HUES48 (cell line): ENCODE measurements at regions not wholly inside any gene's neighbourhood (a gene's known extent, or its start where the extent isn't known, plus 50 kb on each side); places are given as distances from the start of the nearest gene placed in this dataset.
"Not testable (repeated sequence)": the region's sequence is repeated elsewhere in the genome, so short reads cannot be mapped to it uniquely, and the experiment has no call there.

Source experiments
- H3K27ac ChIP-seq: one replicate; pipeline ENCODE4 v1.7.0; 2013; ENCODE audit warnings: low read depth, low read length, inconsistent platforms
- H3K27me3 ChIP-seq: 2 replicates; pipeline ENCODE4 v1.6.1; 2013; ENCODE audit warnings: mild to moderate bottlenecking, low read length; ENCODE audit not compliant: control insufficient read depth, insufficient read depth
- H3K36me3 ChIP-seq: 2 replicates; pipeline ENCODE4 v1.6.1; 2013; ENCODE audit warnings: low read length; ENCODE audit not compliant: control insufficient read depth, insufficient read depth
- H3K4me1 ChIP-seq: 2 replicates; pipeline ENCODE4 v1.6.1; 2013; ENCODE audit warnings: mild to moderate bottlenecking, low read length; ENCODE audit not compliant: control insufficient read depth, insufficient read depth
- H3K4me3 ChIP-seq: 2 replicates; pipeline ENCODE4 v1.5.1; 2013; ENCODE audit warnings: mild to moderate bottlenecking, low read depth, low read length
- H3K9ac ChIP-seq: 2 replicates; pipeline ENCODE4 v1.6.1; 2013; ENCODE audit warnings: mild to moderate bottlenecking, low read depth, low read length, moderate library complexity
- H3K9me3 ChIP-seq: 2 replicates; pipeline ENCODE4 v1.6.1; 2013; ENCODE audit warnings: low read length; ENCODE audit not compliant: control insufficient read depth, insufficient read depth

DNA sequence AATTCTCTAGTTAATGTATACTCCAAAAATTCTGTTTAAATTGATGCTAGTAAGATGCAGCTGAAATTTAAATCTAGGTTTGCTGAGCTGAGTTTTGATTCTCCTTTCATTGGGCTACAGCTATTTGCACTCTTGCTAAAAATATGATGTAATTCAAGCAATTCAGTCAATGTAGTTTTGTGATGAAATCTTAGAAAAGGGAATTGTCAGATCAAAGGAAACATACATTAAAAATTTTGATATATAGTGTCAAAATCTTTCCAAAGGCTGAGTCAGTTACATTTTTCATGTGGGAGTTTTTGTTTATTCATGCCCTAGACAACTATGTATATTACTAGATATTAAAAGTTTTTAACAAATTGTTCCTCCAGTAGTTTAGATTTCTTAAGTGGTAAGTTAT is 334.9 kb upstream of the DAB2 start:
- no peaks in the 10 kb centered on the region for H3K36me3 ChIP-seq
- no peak overlapping the region for H3K4me3 ChIP-seq
- H3K9ac ChIP-seq: no peak overlapping the region
- H3K4me1 ChIP-seq: no peaks in the 10 kb centered on the region
- no peak overlapping the region for H3K27ac ChIP-seq
- H3K27me3 ChIP-seq: no peaks in the 10 kb centered on the region
- no peaks in the 10 kb centered on the region for H3K9me3 ChIP-seq

DNA sequence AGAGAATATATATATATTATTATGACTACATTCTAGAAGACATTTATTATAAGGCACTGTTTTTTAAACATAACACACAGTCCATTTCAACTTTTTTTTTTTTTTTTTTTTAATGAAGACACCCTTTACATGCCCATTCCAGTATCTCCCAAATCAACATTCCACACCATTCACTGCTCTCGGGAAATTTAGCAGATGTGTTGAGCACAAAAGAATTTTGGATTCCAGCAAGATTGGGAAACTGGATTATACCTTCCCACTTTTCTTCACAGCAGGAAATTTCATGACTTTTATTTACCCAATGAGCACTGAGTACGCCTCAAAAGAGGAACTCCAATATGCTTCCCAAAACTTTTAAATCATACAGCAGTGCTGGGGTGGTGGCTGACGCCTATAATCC is 333.6 kb upstream of the DAB2 start:
- H3K4me1 ChIP-seq: no peaks in the 10 kb centered on the region
- no peaks in the 10 kb centered on the region for H3K9me3 ChIP-seq
- no peak overlapping the region for H3K27ac ChIP-seq
- no peak overlapping the region for H3K4me3 ChIP-seq
- H3K9ac ChIP-seq: no peak overlapping the region
- no peaks in the 10 kb centered on the region for H3K27me3 ChIP-seq
- no peaks in the 10 kb centered on the region for H3K36me3 ChIP-seq

DNA sequence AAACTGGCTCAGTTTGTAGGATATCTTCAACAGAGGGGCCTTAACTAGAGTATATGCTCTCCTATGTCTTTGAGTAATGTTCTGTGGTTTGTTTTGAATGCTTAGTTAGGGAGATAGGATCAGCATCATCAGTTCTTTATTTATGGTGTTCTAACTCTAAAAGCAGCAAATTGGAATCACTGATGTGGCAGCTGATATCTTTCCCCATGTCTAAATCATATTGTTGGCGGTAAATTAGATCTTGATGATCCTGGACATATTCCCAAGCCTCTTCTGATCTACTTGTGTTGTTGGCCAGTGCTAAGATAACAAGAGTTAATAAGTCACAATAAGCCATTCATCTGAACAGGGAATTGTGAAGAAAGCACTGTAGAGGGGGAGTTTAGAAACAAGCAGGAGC is 332.4 kb upstream of the DAB2 start:
- no peaks in the 10 kb centered on the region for H3K4me1 ChIP-seq
- H3K4me3 ChIP-seq: no peak overlapping the region
- no peak overlapping the region for H3K27ac ChIP-seq
- H3K36me3 ChIP-seq: no peaks in the 10 kb centered on the region
- no peaks in the 10 kb centered on the region for H3K27me3 ChIP-seq
- H3K9ac ChIP-seq: no peak overlapping the region
- H3K9me3 ChIP-seq: no peaks in the 10 kb centered on the region

DNA sequence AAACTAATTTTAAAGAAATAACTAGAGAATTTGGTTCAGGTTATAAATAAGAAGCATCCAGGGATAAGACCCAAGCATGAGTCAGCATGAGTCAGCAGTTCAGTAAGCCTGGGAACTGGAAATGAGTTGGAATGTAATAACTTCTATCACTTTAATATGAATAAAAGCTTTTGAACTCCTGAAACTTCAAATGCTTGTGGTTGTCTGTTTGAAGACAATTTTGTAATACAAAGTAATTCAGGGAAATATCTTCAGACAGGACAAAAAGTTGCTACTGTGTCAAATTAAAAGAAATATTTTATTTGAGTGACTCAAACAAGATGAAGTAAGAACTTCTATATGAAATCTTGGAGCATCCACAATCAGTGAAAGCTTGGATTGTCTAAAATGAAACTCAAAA is 331.2 kb upstream of the DAB2 start:
- H3K4me1 ChIP-seq: no peaks in the 10 kb centered on the region
- H3K9ac ChIP-seq: no peak overlapping the region
- H3K36me3 ChIP-seq: no peaks in the 10 kb centered on the region
- H3K27me3 ChIP-seq: no peaks in the 10 kb centered on the region
- H3K9me3 ChIP-seq: no peaks in the 10 kb centered on the region; the same call in 1 of the 2 replicates
- no peak overlapping the region for H3K4me3 ChIP-seq
- H3K27ac ChIP-seq: no peak overlapping the region

DNA sequence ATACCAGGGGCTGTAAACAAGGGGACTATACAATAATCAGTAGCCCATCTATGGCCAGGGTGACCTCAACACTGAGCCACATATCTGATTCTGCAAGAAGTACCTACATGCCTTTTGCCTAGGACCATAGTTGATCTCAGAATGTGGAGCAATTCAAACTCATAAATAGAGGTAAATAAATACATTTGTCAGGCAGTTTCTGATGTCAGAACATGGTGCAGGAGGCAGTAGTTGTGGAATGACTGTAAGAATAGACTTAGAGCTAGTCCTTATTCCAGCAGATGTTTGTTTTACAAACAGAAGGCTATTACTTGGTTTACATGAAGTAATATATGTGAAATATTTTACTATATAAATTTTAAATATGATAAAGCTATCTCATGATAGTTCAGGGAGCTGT is 330.7 kb upstream of the DAB2 start:
- Histone ChIP-seq H3K4me3 (no peak overlapping the region), H3K4me1 (no peaks in the 10 kb centered on the region), H3K27ac (no peak overlapping the region), H3K9me3 (no peaks in the 10 kb centered on the region; the same call in 1 of the 2 replicates), H3K27me3 (no peaks in the 10 kb centered on the region), H3K36me3 (no peaks in the 10 kb centered on the region), H3K9ac (no peak overlapping the region)

DNA sequence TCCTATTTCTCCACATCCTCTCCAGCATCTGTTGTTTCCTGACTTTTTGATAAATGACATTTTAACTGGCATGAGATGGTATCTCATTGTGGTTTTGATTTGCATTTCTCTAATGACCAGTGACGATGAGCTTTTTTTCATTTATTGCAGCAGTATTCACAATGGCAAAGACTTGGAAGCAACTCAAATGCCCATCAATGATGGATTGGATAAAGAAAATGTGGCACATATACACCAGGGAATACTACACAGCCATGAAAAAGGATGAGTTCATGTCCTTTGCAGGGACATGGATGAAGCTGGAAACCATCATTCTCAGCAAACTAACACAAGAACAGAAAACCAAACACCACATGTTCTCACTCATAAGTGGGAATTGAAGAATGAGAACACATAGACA is 329.0 kb upstream of the DAB2 start:
- not testable (repeated sequence) for H3K9ac ChIP-seq, H3K36me3 ChIP-seq, H3K27ac ChIP-seq

DNA sequence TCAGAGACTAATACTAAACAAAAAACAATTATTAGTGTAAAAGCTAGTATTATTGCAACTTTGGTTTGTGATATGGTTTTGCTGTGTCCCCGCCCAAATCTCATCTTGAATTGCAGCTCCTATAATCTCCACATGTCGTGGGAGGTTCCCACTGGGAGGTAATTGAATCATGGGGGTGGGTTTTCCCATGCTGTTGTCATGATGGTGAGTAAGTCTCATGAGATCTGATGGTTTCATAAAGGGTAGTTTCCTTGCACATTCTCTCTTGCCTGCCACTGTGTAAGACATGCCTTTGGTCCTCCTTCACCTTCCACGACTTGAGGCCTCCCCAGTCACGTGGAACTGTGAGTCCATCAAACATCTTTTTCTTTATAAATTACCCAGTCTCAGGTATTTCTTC is 325.9 kb upstream of the DAB2 start:
- H3K36me3 ChIP-seq: no peaks in the 10 kb centered on the region
- H3K9ac ChIP-seq: no peak overlapping the region
- no peaks in the 10 kb centered on the region for H3K4me1 ChIP-seq
- no peaks in the 10 kb centered on the region for H3K27me3 ChIP-seq
- no peak overlapping the region for H3K27ac ChIP-seq
- no peaks in the 10 kb centered on the region; the same call in 1 of the 2 replicates for H3K9me3 ChIP-seq
- no peak overlapping the region for H3K4me3 ChIP-seq

More for the DNA sequence above, 329.0 kb upstream of the DAB2 start:
- H3K27me3 ChIP-seq, H3K9me3 ChIP-seq, H3K4me3 ChIP-seq, H3K4me1 ChIP-seq: not testable (repeated sequence)

DNA sequence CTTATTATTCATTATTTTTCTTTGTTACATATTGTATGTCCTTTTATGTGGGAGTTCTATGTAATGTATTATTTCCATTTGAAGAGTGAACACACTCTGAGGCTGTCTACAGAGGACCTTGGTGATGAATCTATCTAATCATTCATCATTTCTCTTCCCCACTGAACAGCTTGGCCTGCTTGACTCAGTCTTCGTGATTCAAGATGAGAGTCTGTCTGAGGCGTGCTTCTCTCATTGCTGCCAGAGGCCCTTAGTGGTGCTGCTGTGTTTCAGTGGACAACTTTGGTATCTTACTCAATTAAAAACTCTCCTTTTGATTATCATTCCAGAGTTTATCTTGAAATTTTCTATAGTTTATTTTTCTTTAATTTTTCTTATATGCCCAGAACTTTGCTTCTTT is 318.1 kb upstream of the DAB2 start:
- Histone ChIP-seq H3K27ac (no peak overlapping the region), H3K4me1 (no peaks in the 10 kb centered on the region), H3K9me3 (no peaks in the 10 kb centered on the region), H3K4me3 (no peak overlapping the region), H3K9ac (no peak overlapping the region), H3K36me3 (no peaks in the 10 kb centered on the region), H3K27me3 (no peaks in the 10 kb centered on the region)

DNA sequence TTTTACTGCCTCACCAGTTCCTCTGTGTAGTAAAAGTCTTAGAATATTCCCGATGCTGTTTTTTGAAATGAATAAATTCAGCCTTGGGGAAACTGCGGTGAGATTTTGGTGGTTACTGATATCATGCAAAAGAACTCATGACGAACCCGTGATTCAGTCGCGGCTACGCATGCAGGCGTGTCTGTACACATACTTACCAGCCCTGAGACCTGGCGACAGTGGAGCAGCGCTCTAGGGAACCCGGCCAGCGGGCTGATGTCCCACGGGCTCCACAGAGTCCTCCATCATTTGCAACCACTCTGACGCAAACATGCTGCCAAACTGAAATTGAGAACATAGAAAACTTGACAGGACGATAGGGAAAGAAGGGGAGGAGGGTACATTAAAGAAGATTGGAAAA is 315.6 kb upstream of the DAB2 start:
- H3K4me1 ChIP-seq: no peaks in the 10 kb centered on the region
- H3K4me3 ChIP-seq: no peak overlapping the region
- no peak overlapping the region for H3K27ac ChIP-seq
- no peaks in the 10 kb centered on the region for H3K36me3 ChIP-seq
- H3K9ac ChIP-seq: no peak overlapping the region
- H3K9me3 ChIP-seq: no peaks in the 10 kb centered on the region
- H3K27me3 ChIP-seq: no peaks in the 10 kb centered on the region

DNA sequence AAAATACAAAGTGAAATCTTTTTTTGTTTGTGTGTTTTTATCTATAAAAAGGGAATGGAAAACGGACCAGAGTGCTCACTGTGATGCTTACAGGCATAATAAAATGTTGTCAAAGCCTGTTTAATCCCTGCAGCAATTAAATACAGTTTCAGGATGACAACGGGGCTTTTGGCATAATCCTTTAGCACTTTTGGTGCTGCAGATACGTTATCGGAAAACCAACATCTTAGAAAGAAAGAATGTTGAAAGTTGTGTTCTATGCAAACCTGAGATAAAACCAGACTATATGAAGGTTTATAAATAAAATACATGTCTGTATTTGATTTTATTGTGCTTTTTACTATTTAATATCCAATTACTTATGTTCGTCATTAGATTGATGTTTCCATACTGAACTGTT is 307.4 kb upstream of the DAB2 start:
- H3K27ac ChIP-seq: no peak overlapping the region
- H3K9ac ChIP-seq: no peak overlapping the region
- no peak overlapping the region for H3K4me3 ChIP-seq
- H3K36me3 ChIP-seq: no peaks in the 10 kb centered on the region
- H3K4me1 ChIP-seq: no peaks in the 10 kb centered on the region
- no peaks in the 10 kb centered on the region for H3K27me3 ChIP-seq
- no peaks in the 10 kb centered on the region for H3K9me3 ChIP-seq

DNA sequence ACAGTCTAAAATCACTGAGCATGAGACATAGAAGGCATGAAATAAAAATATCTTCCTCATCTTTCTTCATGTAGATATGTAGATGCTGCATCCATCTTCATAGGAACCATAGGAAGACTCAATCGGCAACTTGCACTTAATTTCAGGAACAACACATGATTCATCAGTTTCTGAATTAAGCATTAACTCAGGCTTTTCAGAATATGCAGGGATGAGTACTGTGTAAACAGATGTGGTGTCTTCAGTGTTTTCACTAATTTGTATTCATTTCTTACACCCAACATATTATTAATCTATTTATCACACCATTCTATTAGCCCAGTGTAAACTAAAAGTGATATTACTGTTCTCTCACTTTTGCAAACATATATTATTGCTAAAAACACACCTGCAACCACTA is 305.9 kb upstream of the DAB2 start:
- Histone ChIP-seq H3K36me3 (no peaks in the 10 kb centered on the region), H3K4me1 (no peaks in the 10 kb centered on the region), H3K27ac (no peak overlapping the region), H3K4me3 (no peak overlapping the region), H3K27me3 (no peaks in the 10 kb centered on the region), H3K9me3 (no peaks in the 10 kb centered on the region), H3K9ac (no peak overlapping the region)

DNA sequence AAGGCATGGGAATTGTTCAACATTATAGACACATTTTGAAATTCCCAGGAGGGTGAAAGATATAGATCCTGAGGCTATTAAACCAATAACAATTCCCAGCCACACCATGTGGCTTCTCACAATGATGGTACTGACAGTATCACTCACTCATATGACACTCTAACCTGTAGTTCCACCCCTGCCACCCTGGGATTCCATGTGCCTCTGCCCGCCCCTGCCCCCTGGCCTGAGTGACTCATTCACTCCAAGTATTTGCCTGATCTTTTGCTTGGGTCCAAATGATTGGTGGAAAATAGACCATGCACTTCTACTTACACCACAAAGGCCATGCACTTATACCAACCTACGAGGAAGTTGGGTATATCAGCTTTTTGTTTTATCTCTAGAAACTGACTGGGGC is 305.2 kb upstream of the DAB2 start:
- H3K9me3 ChIP-seq: no peaks in the 10 kb centered on the region
- H3K9ac ChIP-seq: no peak overlapping the region
- no peaks in the 10 kb centered on the region for H3K27me3 ChIP-seq
- H3K27ac ChIP-seq: no peak overlapping the region
- H3K4me3 ChIP-seq: no peak overlapping the region
- H3K4me1 ChIP-seq: no peaks in the 10 kb centered on the region
- no peaks in the 10 kb centered on the region for H3K36me3 ChIP-seq
